SK-N-SH treated with all-trans-retinoic acid at 6 μM for 48 hours (cell line): ENCODE measurements at regions not wholly inside any gene's neighbourhood (a gene's known extent, or its start where the extent isn't known, plus 50 kb on each side); places are given as distances from the start of the nearest gene placed in this dataset.

Source experiments
- ARNTL ChIP-seq: fragments of 450-650 bp; formaldehyde crosslinking; IDR thresholded peaks from 2 replicates; pipeline ENCODE4 v1.5.0; 2020; ENCODE audit warnings: low read depth, mild to moderate bottlenecking, moderate library complexity, borderline replicate concordance
- ESRRG ChIP-seq: fragments of 250-450 bp; sonication (Bioruptor Pico); IDR thresholded peaks from 2 replicates; pipeline ENCODE4 v1.6.1; 2021; ENCODE audit warnings: mild to moderate bottlenecking
- OSR1 ChIP-seq: fragments of 250-450 bp; sonication (Bioruptor Pico); IDR thresholded peaks from 2 replicates; pipeline ENCODE4 v1.8.0; 2022; ENCODE audit warnings: moderate library complexity, mild to moderate bottlenecking, inconsistent platforms
- RARB ChIP-seq: fragments of 250-450 bp; sonication (Bioruptor Pico); IDR thresholded peaks from 2 replicates; pipeline ENCODE4 v1.8.0; 2021; ENCODE audit warnings: mild to moderate bottlenecking, moderate library complexity
- TCF4 ChIP-seq: fragments of 250-450 bp; sonication (Bioruptor Pico); IDR thresholded peaks from 2 replicates; pipeline ENCODE4 v1.8.0; 2021; ENCODE audit warnings: mild to moderate bottlenecking, moderate library complexity, borderline replicate concordance
- ZFP3 ChIP-seq: fragments of 250-450 bp; sonication (Bioruptor Pico); IDR thresholded peaks from 2 replicates; pipeline ENCODE4 v1.5.0; 2020; ENCODE audit warnings: mild to moderate bottlenecking, moderate library complexity
- TF ChIP-seq, protein P1 (sequence below): fragments of 250-450 bp; sonication (Bioruptor Pico); IDR thresholded peaks from 2 replicates; pipeline ENCODE4 v1.8.0; 2021; ENCODE audit warnings: low read depth, mild to moderate bottlenecking, moderate library complexity, borderline replicate concordance
- TF ChIP-seq, protein P2 (sequence below): fragments of 250-450 bp; sonication (Bioruptor Pico); IDR thresholded peaks from 2 replicates; pipeline ENCODE4 v1.8.0; 2020; ENCODE audit warnings: mild to moderate bottlenecking, moderate library complexity, borderline replicate concordance
- TF ChIP-seq, protein P3 (sequence below): fragments of 250-450 bp; sonication (Bioruptor Pico); IDR thresholded peaks from 2 replicates; pipeline ENCODE4 v1.5.0; 2020; ENCODE audit warnings: mild to moderate bottlenecking, moderate library complexity

DNA sequence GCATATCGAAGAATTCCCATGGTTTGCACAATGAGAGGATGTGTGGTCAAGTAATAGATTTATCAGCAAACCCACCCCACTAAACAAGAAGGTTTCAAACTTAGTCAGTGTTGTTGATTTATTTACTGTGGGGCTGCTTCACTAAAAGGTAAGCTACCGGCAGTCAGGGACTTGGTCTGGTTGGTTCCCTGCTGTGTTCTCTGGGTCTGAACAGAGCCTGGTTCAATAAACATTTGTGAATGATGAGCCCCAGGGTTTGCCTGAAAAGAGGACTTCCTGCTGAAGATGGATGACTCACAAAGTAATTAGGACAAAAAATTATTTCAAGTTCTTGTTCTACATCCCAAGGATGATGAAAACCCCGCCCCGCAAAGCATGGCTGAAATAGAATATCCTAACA, 108.3 kb downstream of the SPP2 start:
- TF ChIP-seq ZFP3 (no peak), ARNTL (no peak), ESRRG (CRISPR knock-in tag) (no peak), TCF4 (CRISPR knock-in tag) (no peak), RARB (no peak), OSR1 (CRISPR knock-in tag) (no peak)
- TF ChIP-seq, protein P1, sequence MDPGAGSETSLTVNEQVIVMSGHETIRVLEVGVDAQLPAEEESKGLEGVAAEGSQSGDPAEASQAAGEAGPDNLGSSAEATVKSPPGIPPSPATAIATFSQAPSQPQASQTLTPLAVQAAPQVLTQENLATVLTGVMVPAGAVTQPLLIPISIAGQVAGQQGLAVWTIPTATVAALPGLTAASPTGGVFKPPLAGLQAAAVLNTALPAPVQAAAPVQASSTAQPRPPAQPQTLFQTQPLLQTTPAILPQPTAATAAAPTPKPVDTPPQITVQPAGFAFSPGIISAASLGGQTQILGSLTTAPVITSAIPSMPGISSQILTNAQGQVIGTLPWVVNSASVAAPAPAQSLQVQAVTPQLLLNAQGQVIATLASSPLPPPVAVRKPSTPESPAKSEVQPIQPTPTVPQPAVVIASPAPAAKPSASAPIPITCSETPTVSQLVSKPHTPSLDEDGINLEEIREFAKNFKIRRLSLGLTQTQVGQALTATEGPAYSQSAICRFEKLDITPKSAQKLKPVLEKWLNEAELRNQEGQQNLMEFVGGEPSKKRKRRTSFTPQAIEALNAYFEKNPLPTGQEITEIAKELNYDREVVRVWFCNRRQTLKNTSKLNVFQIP (CRISPR knock-in tag) = no peak
- TF ChIP-seq, protein P2, sequence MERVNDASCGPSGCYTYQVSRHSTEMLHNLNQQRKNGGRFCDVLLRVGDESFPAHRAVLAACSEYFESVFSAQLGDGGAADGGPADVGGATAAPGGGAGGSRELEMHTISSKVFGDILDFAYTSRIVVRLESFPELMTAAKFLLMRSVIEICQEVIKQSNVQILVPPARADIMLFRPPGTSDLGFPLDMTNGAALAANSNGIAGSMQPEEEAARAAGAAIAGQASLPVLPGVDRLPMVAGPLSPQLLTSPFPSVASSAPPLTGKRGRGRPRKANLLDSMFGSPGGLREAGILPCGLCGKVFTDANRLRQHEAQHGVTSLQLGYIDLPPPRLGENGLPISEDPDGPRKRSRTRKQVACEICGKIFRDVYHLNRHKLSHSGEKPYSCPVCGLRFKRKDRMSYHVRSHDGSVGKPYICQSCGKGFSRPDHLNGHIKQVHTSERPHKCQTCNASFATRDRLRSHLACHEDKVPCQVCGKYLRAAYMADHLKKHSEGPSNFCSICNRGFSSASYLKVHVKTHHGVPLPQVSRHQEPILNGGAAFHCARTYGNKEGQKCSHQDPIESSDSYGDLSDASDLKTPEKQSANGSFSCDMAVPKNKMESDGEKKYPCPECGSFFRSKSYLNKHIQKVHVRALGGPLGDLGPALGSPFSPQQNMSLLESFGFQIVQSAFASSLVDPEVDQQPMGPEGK = no peak
- TF ChIP-seq, protein P3, sequence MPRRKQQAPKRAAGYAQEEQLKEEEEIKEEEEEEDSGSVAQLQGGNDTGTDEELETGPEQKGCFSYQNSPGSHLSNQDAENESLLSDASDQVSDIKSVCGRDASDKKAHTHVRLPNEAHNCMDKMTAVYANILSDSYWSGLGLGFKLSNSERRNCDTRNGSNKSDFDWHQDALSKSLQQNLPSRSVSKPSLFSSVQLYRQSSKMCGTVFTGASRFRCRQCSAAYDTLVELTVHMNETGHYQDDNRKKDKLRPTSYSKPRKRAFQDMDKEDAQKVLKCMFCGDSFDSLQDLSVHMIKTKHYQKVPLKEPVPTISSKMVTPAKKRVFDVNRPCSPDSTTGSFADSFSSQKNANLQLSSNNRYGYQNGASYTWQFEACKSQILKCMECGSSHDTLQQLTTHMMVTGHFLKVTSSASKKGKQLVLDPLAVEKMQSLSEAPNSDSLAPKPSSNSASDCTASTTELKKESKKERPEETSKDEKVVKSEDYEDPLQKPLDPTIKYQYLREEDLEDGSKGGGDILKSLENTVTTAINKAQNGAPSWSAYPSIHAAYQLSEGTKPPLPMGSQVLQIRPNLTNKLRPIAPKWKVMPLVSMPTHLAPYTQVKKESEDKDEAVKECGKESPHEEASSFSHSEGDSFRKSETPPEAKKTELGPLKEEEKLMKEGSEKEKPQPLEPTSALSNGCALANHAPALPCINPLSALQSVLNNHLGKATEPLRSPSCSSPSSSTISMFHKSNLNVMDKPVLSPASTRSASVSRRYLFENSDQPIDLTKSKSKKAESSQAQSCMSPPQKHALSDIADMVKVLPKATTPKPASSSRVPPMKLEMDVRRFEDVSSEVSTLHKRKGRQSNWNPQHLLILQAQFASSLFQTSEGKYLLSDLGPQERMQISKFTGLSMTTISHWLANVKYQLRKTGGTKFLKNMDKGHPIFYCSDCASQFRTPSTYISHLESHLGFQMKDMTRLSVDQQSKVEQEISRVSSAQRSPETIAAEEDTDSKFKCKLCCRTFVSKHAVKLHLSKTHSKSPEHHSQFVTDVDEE (CRISPR knock-in tag) = no peak
